Tongue (tissue), 1 donor: ENCODE measurements at regions not wholly inside any gene's neighbourhood (a gene's known extent, or its start where the extent isn't known, plus 50 kb on each side); places are given as distances from the start of the nearest gene placed in this dataset.
A peak's percentile ranks its signal among the peaks of the same experiment; 100 is the strongest.

Source experiments
- DNase-seq: peaks from one replicate; pipeline ENCODE4 v3.0.0-alpha.2; 2015

DNA sequence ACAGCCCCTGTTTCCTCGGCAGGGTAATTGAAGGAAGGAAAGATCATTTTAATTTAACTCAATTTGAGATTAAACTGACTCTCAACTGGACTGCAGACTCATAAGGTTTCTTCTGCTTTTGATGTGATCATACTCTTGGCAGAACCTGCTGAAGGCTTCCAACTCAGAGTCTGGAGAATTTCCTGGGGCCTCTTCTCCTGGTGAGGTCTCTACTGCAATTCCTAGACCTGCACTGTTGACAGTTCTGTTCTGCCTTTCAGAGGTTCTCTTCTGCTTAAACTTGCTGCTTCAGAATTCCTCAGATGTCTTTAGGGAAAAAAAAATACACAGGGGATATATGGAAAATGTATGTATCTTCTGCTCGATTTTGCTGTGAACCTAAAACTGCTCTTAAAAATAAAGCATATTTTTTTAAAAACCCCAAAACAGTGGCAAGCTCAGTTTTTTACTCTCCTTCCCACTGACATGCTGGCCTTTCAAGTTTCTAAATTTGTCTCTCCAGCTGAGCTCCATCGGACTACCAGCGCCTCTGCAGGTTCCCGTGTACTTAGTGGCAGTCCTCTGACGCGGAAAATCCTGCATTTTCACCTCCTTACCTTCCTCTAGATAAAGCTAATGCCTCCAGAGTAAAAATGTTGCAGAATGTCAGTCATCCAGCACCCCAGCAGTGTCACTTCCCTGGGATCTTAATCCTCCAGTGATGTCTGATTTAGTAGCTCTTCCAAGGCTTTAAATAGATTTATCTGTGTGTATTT lies 733.5 kb upstream of the SGCG start:
- DNase-seq, result peak; percentile 35

DNA sequence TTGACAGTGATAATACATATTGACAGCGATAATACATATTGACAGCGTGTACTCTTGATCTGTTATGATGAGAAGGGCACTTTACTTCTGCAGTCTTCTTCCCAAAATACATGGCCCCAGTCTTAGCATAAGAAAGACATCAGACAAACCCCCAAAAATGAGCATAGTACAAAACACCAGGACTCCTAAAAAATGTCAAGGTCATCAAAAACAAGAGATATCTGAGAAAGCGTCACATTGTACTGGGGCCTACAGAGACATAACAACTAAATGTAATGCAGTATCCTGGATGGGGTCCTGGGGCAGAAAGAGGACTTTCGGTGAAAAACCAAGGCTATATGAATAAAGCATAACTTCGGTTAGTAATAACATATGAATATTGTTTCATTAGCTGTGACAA lies 731.5 kb upstream of the SGCG start:
- no peak for DNase-seq

DNA sequence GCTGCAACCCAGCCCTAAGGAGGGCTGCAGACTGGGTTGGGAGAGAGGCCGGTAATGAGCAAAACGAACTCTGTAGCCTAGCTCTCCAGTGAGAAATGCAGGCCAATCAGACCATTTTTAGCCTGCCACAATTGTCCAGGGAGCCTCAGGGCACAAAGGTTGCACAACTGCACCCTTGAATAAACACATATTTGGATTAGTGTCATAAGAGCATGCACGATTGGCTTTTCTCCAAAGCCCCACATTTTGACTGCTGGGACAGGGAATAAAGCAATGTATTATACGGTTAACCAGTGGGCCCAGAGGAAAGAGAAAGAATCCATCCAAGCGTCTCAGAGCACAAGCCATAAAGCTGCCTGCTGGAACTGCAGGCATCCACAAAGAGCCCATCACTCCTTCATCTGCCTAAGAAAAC lies 729.4 kb upstream of the SGCG start:
- peak; percentile 69 for DNase-seq

DNA sequence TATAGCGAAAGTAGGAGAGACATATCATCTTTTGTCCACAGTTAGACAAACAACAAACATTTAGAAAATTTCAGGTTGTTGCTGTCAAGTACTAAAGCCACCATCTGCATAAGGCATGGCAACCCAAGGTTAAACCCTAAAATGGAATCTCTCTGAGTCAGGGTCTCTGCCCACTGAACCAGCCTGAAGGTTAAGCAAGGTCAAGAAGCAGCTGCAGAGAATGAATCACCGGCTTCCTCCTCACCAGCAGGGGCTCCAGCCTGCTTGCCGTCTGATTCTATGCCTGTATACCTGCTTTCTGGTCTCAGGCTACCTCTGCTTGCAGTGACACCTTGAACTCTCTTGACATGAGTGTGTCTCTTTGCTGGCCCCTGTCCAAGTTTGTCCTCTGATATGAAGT lies 726.2 kb upstream of the SGCG start:
- DNase-seq, result no peak

DNA sequence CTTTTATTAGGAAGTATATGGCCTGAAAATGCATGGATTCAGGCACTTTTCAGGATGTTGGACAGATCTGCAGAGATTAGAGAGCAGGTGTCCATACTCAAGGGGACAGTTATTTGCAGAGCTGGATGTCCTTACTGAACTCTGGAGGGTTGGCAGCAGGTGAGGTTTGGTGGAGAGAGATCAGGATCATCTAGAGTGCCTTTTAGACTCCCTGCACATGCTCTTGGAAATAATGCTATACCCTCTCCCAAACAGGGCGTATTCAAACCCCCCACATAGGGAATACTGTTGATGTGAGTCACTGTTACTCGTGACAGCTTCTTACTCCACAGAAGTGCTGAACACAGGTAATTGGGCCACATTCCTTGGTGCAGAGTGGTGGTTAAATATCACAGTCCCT lies 725.7 kb upstream of the SGCG start:
- no peak for DNase-seq

DNA sequence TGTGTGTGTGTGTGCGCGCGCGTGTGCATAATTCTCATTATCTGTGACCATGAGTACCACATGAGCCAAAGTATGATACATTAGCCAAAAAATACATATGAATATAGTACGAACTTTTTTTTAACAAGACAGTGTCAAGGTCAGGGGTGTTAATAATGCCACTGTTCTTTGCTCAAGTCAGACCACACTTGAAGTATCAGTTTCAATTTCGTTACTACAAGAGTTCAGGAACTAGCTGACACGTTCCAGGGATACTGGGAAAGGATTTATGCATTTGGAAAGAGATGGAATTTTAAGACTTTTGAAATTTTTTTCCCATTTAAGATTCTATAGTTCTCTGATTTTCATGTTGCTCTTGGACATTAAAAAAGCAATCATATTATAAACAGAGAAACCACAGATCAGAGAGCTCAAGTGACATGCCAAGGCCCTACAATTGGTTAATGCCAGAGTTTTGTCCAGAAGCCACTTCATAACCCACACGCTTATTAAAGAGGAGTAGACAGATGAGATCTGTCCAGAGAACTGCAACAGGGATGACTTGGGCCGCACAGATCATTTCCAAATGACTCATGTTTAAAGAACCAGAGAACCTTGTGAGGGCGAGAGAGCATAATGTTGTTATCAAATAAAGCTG lies 718.8 kb upstream of the SGCG start:
- peak; percentile 67 for DNase-seq

DNA sequence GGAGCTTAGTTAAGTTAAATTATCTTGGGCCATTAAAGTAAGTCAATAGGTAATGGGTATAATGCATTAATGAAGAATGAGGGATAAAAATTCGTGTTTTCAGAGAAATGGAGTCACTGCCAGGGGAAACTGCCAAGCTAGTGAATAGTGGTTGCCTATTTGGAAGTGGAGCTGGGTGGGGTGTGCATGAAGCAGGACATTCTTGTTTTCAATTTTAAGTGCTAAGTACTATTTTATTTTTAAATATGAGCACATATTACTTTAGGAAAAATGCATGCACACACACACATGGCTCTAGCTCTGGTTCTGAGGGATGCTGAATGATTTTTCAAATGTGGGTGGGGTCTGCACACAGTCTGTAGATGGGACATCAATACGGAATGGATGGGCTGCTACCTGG lies 717.7 kb upstream of the SGCG start:
- no peak for DNase-seq

DNA sequence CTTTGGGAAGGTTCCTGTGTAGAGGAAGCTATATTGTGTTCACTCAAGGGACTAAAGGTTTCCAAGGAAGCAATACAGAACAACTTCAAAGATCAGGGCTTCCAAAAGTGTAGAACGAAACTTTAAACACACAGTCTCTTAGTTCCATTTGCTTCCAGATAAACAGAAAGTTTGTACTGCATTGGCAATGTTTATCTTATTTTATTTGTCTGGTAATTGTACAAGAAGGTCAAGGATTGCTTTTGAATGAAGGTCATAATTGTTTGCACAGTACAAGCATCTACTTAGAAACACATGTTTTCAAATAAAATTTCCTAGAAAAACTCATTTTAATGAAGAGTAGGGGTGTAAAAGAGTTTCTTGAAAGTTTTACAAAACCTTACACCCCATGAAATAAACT lies 712.7 kb upstream of the SGCG start:
- no peak for DNase-seq

DNA sequence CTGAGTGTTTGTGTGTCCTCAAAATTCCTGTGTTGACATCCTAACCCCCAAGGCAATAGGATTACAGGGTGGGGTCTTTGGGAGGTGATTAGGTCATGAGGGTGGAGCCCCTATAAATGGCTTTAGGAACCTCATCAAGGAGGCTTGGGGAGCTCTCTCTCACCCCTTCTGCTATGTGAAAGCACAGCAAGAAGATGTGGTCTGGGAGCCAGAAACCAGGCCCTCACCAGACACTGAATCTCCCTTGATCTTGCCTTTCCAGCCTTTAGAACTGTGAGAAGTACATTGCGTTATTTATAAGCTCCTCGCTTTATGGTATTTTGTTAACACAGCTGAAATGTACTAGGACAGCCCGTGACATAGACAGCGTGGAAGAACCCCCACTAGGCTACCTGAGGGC lies 712.0 kb upstream of the SGCG start:
- no peak for DNase-seq

DNA sequence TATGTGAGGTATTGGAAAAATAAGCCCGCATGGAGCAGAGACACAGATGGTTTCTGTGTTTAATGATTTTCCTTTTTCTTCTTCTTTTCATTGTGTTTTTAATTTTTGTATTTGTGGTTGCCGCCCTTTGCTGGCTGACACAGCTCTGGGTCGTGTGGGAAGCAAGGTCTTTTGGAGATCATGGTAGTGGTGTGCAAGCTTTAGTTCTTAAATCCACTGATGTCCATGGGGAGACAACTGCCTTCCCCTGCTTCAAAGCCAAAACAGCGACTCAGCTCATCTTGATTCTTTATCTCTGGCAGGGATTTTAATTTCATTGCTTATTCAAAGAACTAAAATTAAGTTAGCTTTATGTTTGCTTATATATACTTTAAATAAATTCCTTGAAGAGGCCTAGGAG lies 711.3 kb upstream of the SGCG start:
- DNase-seq, result no peak

DNA sequence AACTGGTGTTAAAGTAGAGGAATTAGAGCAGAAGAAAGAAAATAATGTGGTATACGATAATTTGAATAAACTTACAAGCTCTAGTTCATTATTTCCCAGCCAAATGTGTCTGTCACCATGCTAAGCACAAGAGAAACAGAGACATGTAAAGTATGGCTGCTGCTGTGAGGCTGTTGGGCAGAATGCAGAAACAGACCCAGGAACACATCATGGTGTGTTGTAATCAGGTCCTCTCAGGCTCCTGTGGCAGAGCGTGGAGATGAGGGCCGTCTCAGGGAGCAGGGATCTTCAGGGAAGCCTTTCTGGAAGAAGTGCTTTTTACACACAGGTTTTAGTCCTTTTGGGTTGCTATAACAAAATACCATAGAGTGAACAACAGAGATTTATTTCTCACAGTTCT lies 710.7 kb upstream of the SGCG start:
- DNase-seq, result no peak

DNA sequence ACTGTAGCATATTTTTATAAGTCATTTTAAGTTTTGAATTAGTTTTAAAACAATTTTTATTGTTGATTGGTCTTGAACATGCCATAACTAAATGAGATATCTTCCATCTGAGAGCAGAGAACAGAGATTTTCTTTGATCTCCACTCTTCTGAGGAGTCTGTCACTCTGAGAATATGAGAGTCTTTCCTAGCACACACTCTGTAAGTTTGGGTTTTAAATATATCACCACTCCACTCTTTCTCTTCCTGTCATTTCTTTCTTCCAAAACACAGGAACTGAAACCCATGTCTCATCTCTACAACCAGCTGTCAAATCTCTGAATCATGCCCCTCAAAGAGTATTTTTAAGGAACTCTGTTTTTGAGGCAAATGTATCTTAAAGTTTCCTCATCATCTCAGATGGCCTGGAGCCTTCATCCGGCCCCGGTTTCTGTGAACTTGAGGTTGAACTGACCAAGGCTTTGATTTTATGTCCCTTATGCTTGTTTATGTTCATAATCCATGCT lies 698.2 kb upstream of the SGCG start:
- DNase-seq, result no peak

DNA sequence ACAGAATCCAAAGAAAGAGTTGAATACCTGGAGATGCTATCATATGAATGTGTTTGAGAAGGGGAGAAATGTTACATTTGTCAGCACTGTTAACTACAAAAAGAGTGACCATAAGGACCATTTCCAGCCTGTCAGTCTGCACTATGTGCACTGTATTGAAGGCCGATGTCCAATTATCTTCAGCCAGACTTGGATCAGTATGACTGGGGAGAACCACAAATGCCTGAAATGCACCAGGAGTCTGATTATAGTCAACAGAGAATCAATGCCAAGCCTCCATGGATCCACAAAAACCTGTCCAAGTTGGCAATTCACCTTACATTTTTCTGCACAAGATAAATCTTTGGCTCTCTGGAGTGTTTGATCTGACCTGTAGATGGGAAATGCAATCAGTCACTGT lies 697.5 kb upstream of the SGCG start:
- no peak for DNase-seq

DNA sequence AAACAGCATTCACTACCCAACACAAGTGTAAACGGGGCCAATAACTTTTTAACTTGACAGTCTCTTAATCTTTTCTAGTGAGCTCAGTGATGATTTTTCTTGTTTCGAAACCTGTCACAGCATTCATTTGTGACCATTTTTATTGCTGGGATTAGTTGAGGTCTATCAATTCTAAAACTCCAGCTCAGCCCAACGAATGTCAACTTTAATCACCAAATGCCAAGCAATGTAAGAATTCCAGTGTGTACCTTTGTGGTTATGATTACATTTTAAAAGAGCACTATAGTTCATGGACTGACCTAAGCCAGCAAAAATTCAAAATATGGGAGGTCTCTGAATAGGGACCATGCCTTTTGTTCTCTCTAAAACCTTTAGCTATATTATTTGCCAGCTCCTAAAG lies 694.3 kb upstream of the SGCG start:
- DNase-seq, result no peak

DNA sequence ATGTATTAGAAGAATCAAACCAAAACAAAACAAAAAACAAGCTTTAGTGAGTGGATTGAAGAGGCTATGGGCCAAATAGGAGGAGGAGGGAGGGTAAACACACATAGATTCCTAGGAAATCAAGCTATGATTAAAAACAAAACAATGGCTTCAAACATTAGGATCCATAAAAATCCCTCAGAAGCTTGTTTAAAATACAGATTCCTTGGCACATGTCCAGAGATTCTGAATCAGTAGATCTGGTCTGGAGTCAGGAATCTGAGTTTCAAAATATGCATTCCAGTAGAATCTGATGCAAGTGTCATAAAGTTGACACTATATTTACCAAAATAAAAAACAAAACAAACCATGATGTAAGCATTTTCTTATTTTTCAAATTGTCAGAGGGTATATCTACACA lies 692.8 kb upstream of the SGCG start:
- DNase-seq, result no peak

DNA sequence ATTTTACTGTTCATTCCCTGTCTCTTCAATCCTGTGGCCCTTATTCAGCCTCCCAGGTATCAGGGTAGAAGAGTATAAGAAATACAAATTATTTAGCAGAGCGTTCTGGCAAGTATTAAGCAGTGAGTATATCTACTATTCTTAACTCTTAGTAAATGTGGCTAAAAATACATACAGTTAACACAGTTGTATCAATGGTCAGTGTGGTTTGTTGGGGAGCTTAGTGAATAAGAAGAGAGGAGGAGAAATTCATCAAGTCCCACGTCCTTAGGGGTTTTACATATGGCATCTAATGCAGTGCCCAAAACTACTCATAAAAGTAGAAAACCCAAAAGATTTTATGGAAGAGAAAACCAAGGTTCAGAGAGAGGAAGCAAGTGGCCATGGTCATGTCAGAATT lies 691.0 kb upstream of the SGCG start:
- no peak for DNase-seq

DNA sequence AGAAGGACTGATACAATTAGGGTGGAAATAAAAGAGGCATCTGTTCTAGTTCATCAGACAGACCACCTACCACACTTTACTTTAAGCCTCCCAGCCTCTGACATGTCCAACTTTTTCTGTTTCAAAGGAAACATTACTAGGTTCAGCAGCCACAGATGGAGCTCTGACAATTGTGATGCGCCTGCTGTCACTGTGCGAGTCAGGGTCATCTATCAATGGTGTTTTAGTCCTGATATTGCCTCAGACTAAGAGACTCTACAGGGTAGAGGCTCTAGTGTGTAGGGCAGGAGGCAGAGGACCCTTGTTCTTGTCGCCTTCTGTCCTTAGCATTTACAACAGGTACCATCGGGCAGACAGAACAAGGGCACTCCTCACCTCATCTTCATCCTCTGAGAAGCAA lies 685.0 kb upstream of the SGCG start:
- DNase-seq, result no peak

DNA sequence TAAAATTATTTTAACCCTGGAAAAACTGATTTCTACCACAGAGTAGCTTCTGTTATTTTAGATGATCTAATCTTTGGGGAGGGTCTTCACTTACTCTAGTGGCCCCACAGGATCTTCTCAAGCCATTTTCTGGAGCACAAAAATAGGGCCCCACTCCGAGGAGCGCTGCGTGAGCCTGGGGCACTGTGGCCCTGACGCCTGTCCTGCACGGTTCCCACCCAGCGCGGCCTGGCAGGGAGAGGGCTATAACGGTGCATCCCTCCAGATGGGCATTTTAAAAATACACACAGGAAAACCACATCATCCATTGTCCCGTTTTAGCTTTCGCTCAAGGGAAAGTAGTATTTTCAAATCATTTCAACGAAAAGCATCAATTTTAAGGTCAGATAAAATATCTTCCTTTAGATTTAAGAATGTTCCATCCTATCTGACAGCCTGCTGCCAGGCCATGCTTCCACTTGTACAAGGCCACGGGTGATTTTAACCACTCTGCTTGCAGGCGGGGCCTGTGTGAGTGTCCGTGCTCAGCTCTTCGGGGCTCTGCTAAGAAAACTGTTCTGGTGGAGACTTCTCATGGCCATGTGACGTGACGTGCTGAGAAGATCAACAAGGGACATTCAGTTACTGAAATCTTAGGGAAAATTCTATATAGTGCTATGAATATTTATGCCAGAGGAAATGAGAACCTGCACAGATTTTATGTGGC lies 683.8 kb upstream of the SGCG start:
- DNase-seq, result no peak

DNA sequence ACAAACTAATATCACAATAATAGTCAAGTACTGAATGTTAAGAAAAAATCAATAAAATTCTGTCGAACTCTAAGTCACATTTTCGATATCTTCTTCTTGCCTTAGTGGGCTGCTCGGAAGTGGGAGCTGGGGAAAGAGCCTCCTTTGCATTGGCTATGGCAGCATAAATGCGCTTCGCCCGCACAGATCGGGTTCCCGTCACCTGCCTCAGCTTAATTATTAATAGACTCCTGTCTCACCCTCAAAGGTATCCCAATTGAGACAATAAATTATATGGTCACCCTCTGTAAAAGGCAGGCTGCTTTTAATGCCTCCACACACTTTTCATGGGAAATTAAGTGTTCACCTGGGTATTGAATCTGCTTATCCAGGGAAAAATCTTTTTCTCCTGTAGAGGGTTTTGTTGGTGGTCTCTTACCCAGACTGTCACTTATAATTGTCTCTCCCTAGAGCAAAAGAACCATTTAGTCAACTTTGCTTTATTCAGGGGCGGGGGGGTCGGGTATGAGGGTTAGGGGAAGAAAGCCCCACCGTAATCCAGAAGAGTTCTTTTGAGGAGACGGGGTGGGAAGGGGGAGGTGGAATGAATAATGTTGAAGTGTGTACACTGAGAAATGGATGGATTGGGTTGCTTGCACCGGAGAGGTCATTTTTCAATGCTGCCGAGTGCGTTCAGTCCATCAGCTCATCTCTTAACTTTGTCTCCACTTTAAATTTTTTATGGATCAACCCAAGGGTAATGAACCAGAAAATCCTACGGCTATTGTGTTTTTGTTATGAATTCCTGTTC lies 682.6 kb upstream of the SGCG start:
- no peak for DNase-seq

DNA sequence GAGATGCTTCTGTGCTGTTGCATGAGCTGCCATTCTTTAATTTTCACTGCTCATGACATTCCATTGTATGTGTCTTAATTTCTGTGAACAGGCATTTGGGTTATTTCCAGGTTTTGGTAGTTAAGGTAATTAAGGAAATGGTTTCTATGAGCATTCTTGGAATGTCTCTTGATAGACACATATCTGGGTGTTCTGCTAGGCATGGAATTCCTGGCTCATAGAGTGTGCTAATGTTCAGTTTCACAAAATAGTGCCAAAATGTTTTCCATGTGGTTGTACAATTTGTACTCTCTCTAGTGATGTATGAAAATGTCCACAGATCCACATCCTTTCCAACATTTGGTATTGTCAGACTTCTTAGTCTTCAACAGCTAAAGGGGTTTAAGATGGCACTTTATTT lies 680.9 kb upstream of the SGCG start:
- no peak for DNase-seq

DNA sequence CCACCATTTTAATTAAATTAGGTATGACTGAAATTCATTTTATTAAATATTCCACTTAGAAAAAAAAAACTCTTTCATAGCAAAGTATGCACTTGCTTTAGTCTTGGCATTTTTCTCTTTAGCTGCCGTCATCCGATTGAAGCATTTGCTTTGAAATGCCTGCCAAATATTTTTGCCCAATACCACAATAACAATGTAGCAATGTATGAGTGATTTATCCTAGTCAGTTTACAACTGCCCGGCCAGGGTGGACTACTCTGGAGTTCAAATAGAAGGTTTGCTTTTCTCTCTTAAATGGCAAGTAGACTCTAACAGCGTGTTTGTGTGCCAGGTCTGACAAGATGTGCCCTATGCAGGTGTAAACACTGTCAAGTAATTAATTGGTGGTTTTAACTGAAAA lies 675.3 kb upstream of the SGCG start:
- peak; percentile 13 for DNase-seq

DNA sequence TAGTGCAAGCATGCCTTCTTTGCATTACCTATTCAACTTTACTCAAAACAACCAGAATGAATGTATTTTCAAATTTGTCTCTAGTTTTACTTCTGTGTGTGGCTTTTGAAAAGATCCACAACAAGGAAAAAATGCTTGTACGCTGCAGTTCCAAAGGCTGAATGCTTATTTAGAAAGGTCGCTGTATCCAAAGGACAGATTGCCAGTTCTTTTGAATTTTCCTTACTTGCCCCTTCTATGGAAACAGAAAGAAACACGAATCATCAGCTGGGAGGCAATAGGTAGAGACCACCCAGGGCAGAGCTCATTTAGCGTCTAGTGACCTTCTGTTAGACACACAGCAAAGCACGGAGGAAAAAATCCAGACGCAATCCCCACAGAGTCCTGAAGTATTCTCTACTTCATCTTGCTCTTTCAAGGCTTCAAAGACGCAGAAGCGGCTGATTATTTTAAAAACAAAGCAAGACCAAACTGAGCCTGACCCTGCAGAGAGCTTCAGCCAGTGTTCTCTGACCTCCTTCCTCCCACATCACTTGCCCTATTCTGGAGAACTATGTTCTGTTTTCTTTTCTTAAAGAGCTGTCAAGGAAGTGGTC lies 674.6 kb upstream of the SGCG start:
- peak; percentile 38 for DNase-seq
